ENCODE measurements at regions not wholly inside any gene's neighbourhood (a gene's known extent, or its start where the extent isn't known, plus 50 kb on each side); places are given as distances from the start of the nearest gene placed in this dataset.

DNA sequence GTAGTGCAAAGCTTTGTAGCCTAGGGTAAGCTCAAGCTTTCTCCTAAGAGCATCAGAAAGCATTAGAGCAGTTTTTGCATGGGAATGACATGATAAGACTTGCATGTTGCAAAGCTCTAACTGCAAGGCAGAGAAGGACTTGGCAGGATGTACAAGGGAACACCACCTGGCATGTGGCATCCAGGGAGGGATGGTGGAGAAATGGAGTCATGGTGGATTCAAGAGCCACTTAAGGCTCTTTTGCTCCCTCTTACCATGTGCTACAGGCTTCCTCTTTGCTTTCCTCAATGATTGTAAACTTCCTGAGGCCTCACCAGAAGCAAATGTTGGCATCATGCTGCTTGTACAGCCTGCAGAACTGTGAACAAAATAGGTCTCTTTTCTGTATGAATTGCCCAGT is 266.0 kb downstream of the GLI2 start:
- TF ChIP-seq POLR2A (IDR thresholded peaks at IDR 0.05; ENCODE audit: low read depth, low read length), result no peak
- TF ChIP-seq POLR2AphosphoS5 (IDR thresholded peaks at IDR 0.05; ENCODE audit: low read depth, low read length), result no peak
- no peak for TF ChIP-seq TAF1 (IDR thresholded peaks at IDR 0.05; ENCODE audit: low read depth, low read length)
- no peak for TF ChIP-seq PAX5 (IDR thresholded peaks at IDR 0.05; ENCODE audit: insufficient read depth, low read length, severe bottlenecking)
- TF ChIP-seq SPI1 (IDR thresholded peaks at IDR 0.05; ENCODE audit: low read depth, low read length), result no peak
